ENCODE measurements at regions not wholly inside any gene's neighbourhood (a gene's known extent, or its start where the extent isn't known, plus 50 kb on each side); places are given as distances from the start of the nearest gene placed in this dataset.

DNA sequence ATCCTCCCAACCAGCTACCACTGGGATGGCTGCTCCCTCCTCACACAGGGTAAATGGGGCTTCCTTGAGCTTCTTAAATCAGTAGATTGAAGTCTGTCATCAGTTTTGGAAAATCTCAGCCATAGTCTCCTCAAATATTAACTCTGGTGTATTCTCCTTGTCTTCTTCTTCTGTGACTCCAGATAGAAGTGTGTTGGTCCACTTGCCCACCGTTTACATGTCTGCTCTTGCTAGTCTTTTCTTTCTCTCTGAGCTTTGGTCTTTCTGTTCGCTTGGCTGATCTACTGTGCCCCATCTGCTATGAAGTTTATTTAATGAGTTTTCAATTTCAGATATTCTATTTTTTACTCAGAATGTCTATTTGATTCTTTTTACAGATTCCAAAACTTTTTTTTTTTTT lies 281.7 kb upstream of the HDAC4 start:
- no peak for DNase-seq

DNA sequence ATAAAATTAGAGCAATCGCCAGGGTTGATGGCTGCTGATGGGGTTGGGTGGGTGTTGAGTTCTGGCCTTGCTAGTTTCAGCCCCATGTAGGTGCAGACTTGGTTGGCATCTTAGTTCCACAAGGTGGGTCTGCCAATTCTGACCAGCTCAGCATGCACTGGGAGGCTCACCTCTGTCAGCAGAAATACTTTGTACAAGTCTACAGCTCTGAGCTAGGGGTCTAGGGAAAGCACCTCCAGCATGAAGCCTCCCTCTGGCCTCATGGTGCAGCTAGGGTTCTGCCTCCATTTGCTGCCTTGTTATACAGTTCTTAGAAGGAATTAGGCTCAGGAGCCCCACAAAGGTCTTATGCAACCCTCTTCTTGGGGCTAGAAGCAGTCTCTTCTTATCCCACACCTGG lies 278.9 kb upstream of the HDAC4 start:
- no peak for DNase-seq

DNA sequence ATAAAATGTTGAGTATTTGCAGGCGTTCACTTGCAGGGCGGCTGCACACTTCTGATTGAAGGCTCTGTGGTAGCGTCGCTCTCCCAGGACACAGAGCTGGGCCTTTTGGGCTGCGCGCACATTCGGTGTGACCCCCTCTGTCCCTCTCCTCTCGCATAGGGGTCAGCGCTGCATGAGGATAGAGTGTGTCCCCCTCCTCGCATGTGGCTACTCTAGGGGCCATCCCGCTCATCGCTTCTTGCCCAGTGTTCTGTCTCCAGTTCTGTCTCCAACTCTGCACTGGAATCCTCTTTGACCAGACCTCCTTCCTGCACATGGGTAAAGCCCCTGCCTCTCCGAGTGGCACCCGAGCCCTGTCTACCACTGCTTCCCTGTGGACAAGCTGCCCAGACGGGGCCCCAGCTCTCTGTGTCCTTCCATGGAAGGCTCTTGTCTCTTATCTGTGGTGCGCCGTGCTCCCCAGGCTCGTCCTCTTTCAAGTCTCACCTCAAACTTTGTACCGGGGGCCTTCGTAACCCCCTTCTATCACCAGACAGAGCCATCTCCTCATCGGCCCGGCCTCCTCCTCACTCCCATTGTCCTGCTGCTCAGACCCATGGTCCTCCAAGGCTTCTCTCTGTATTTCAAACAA lies 278.0 kb upstream of the HDAC4 start:
- no peak for DNase-seq

DNA sequence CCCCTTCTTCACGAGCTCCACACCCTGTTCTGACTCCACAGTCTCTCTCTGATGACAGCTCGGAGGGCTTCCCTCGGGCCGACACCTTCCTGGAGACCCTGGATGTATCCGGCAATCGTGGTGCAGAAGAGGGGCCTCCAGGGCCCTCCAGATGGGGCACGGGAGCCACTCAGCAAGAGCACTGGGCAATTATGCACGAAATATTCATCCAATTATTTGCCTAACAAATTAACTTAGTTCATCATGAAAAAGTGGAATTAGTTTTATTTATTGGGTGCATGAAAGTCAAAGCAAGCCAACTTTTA lies 277.3 kb upstream of the HDAC4 start:
- DNase-seq: no peak

DNA sequence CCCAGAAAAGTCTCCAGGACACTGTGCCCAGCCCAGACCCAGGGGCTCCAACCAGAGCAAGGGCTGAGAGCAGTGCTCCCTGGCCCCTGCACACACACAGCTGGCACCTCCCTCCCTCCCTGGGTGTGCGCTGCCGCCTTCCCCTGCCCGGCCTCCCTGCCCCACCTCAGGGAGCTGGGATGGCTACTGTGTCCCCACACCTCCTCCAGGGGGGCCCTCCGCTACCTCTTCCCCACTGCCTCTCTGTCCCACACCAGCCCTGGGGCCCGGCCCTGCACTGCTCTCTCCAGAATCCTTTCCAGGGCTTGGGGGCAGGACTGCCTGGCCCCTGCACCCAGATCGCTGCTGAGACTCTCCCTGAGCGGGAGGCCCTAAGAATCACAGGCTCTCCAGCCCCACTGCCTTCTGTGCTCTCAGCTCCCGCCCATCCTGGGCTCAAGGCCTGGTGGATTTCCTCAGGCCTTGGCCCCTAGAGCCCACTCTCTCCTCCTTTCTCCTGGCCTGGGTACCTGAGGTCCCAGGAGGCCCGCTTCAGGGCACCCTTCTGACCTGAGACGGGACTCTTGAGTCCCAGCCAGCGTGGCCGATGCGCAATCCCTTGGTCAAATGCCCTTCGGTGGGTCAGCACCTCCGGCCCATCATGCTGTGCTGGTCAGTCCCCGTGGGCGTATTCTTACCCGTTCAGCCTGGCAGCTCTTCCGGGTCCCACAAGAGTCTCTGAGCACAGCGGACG lies 276.8 kb upstream of the HDAC4 start:
- no peak for DNase-seq

DNA sequence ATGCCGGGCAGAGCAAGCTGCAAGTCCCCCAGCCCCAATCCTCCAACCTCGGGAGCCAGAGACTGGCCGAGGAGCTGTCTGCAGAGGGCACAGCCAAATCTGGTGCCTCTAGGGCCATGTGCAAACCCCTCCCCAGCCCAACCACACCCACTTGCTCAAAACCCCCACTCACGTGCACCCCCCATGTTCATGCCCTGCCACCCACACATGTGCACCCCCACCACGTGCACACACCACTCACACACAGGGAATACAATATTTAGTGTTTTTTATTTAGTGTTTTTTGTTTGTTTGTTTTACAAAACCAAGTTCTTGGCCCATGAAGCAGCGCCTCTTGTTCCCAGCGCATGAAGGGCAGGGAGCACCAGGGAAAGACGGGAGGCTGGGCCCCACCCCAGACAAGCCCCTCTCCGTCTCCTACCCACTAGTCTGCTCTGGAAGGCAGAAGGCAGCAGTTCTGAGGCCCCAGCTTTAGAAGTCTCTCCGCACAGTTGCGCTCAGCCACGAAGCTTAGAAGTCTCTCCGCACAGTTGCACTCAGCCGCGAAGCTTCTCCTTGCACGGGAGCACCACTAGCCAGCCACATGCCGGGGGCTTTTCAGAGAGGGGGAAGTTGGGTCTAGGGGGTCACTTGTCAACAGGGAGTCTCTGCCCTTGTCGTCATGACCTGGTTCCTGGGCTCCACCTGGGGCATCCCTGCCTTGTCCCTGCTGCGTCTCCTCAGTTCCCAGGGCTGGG lies 276.1 kb upstream of the HDAC4 start:
- DNase-seq: no peak

DNA sequence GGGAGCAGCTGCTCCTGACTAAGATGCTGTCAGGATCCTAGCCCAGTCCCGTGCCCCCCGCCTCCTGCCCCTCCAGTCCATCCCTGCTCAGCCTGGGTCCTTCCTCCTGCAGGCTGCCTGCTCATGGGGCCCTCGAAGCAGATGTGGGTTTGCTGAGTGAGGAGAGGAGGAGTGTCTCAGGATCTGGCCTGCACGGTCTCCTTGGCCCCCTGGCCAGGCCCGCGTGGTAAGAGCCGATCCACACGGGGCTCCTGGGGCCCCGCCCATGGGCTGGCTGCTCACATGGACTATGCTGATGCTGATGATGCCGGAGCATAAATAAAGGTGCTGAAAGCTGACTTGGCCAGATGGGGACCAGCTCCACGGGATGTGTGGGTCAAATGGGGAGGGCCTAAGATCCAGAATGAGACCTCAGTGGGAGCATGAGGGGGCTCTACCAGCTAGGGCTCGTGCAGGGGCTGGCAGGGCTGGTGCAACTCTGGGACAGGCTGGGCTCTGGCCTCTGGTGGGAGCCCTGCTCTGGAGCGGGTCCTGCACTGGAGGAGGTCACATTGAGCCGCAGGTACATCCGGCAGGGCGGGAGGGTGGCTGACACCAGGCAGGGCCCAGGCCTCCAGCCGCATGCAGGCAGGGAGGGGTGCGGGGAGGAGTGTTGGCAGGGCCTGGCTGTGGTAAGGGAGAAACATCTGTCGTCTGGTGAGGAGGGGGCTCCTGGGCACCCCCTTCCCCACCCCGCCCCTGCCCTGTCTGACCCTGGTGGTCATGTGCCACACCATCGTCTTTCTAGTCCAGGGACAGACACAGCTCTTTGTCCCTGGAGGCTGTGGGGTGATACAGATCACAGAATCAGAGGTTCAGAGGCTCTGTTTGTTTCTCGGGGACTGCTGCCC lies 275.3 kb upstream of the HDAC4 start:
- DNase-seq: no peak

DNA sequence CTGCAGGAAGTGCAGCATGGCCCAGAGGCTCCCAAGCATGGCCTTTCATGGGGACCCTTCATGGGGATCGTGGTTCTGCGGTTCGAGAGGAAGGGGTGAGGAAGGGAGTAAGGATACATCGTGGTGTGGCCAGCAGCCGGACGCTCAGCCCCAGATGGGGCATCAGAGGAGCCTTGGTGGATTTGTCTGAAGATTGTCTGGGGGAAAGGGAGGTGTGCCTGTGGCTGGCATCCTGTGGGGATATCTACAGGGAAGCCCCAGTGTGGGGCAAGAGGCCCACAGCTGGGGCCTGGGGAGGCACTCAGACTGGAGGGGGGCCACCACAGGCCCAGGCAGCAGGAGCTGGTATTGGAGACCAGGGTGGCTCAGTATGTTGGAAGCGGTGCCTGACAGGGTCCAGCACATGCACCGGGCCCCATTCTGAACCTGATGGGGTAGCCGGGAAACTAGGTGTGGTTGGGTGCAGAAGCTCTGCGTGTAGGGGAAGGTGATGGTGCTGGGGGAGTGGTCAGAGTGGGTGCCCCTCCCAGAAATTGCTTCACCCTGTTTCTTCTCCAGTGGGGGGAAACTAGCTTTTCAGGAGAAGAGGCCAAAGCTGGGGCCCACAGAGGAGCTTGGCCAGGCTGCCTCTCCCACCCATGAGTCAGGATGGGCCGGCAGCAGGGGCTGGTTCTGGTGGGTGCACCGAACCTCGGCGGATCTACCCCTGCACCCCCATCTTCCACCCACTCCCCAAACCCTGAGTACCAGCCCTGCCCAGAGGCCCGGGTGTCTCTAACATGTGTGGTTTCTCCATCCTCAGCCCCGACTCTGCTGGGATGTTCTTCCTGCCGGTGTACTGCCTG lies 274.4 kb upstream of the HDAC4 start:
- no peak for DNase-seq

DNA sequence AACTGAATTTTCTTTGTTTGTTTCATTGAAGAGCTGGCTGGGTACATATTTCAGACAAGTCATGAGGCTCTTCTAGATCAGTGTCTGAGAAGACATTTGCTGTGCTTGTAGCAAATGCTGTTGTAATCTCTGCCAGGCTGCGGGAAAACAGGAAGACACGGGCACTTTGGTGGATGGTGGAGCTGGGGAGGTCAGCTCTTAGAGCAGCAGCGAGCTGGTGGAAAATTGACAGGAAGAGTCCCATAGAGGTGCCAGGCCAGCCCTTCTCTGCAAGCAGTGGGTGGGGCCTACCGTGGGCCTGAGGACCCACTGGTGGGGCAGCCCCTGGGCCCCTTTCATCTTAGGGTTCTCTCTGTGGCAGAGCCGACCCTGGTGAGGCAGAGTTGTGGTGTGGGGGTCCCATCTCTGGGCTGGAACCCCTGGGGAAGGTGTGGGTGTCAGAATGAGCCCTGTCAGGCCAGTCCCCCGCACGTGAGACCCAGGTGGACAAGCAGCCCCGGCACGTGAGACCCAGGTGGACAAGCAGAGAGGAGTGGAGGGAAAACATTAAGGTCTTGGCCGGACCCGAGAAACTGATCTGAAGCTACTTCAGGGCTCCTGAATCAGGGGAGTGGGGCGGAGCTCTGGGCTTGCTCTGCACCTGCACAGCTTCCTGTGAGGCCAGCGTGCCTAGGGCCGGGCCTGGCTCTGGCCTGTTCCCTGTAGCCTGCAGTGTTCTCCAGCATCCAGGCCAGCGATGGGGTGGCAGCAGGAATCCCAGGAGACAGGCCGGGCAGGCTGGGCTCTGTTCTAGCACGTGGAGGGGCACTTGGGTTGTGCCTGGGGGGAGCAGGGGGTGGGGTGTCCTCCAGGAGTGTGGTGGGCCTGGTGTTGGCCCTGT lies 273.5 kb upstream of the HDAC4 start:
- DNase-seq: no peak

DNA sequence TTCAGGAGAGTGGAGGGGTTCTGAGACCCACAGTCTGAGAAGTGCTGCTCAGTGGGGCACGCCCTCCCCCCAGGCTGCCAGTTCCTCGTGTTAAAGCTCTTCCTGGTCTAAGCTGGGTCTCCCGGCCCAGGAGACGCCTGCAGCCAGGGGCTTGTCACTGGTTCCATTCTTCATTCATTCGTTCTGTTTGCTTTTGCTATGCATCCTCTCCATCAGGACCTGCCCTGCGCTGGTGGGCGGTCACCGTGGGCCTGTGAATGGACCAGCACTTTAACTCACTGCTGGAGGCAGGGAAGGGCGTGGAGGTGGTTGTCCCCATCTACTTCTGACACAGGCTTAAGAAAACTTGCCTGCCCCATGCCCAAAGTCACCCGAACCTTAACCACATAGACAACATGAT lies 272.8 kb upstream of the HDAC4 start:
- no peak for DNase-seq

DNA sequence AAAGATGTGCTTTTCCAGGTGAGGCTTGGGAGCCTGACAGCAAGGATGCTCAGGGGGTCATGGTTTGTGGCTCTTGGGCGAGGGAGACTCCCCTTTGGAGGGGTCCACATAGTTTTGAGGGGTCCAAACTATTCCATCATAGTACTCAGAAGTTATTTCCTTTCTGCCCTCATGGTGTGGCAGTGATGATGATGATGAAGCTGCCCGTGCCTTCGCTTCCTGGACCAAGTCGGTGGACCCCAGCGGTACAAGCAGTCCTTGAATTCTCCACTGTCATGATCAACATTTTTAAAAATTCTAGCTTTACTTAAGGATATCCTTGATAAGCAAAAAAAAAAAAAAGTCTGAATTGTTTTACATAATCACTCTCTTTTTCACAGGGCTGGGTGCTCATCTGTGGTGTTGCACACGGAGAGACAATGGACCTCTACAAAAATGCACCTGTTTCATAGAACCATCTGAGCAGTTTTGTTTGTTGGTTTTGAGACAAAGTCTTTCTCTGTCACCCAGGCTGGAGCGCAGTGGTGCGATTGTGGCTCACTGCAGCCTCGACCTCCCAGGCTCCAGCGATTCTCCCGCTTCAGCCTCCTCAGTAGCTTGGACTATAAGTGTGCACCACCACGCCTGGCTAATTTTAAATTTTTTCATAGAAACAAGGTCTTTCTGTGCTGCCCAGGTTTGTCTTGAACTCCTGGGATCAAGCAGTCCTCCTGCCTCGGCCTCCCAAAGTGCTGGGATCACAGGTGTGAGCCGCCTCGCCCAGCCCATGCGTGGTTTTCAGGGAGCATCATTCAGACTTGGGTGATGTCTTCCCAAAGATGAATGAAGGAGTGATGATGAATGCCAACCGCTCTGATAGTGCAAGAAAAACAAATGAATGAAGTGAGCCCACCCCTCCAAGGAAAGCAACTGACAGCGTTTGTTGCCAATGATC lies 271.4 kb upstream of the HDAC4 start:
- DNase-seq: no peak

DNA sequence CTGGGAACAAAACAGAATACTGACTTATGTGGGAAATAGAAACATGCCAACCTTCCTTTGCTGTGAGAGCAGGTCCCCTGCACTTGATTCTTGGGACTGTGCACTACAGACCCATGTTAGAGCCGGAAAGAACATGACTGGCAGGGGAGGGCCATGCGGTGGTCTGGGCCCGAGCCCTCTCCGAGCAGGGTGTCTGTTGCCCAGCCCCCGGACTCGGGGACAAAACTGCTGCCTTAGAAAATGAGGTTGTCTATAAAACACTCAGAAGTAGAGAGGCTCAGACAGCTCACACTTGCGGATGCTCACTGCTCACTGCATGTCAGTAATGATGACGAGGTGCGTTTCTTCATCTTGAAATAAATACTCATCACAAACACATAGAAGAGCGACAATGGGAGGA lies 270.7 kb upstream of the HDAC4 start:
- DNase-seq: no peak

DNA sequence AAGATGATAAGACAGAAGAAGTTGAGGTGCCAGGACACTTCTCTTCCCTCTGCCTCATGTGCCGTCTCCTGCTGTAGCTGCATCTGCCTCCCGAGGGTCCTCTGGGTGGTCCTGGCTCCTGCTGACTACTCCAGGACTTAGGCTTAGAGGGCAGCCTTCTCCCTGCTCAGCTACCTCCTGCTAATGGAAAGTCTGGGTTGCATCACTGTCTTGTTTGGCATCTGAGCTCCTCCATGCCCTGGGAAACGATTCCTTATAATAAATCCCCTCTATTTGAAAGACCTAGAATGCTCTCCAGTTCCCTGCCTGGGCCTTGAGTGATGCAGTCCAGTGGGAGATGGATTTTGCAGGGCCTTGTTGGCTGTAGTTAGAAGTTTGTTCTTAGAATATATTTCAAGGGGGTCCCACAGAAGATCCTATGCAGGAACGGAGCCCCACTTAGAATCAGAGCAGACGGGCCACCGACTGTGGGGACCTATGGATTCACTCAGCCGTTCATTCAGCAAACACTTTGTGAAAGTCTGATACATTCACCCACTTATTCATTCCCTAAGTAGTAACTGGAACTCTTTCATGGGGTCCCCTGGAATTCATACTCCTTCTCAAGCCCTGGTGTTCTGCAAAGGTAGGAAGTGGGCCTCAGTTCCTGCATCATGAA lies 269.8 kb upstream of the HDAC4 start:
- no peak for DNase-seq

DNA sequence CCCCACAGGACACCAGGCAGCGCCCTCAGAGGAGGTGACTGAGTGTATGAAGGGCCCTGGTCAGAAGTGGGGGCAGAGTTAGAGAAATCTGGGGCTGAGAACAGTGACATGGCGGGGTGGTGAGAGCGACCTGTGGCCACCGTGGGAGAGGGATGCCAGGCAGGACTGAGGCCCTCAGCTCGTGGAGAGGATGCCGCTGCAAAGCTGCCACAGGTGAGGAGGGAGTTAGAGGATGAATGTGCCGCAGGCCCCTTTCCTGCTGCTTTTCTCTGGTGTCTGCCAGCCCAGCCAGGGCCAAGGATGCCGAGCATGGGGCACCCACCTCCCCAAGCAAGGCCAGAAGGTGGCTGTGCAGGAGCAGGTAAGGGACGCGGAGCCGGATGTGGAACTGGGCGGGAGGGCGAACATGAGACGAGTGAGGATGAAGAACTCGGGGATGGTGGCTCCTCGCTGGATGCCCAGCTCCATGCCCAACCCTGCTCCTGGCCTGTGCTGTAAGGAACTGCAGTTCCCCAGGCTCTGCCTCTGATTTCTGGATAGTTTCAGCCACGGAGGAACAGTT lies 269.2 kb upstream of the HDAC4 start:
- no peak for DNase-seq

DNA sequence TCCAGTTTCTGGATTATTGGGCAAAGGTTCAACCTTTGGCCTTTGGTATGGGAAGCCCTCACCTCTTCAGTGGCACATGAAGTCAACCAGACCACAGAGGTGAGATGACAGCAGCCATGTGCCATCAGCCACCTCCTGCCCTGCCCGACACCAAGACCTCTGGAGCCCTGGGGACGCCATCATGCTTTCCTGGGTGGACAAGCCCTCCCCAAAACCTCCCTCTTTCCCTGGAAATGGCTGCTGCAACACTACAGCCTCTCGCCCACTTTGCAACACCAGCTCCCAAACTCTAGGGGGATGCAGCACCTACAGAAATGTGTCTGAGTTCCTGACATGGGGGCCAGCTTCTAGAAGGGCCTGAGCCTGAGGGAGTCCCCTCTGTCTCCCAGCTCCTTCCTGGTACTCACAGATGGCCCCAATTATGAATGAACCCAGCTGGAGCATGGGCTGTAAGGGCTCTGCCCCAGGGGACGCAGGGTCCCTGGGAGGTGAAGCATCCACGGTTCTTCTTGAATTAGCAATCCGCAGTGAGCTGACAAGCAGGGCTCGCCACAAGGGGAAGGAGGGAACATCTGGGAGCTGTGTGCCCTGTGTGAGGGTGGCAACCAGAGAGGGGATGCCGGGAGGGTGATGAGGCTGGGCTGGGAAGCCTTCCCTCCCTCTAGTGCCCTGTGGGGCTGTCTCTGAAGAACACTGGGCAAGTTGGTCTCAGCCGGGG lies 268.5 kb upstream of the HDAC4 start:
- DNase-seq: no peak

DNA sequence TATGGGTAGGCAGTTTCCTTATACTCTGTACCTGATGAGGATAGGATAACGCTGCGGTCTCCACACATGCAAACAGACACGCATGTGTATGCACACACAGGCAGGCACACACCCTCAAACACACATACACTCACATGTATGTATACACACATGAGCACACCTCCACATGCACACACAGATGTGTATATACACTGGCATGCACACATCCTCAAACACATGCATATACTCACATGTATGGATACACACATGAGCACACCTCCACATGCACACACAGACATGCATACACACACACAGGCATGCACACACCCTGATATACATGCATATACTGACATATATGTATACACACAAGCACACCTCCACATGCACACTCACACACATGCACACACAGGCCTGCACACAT lies 267.8 kb upstream of the HDAC4 start:
- no peak for DNase-seq

DNA sequence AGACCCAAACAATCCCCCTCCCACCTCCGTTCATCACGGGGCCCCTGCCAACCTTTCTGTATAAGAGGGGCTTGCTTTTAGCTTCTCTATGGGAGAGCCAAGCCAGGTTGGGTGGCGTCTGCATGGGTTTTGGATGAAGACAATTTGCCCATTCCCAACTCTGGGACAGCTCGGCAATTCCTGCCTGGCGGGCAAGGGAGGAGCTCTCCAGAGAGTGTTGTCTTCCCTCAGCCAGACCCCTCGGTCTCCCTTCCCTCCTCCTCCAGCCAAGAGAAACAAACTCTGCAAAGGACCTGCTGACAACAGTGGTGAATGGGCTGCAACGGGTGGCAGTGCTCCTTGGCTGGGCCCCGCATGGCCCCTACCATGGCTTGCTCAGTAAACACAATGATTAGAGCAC lies 267.2 kb upstream of the HDAC4 start:
- DNase-seq: no peak

DNA sequence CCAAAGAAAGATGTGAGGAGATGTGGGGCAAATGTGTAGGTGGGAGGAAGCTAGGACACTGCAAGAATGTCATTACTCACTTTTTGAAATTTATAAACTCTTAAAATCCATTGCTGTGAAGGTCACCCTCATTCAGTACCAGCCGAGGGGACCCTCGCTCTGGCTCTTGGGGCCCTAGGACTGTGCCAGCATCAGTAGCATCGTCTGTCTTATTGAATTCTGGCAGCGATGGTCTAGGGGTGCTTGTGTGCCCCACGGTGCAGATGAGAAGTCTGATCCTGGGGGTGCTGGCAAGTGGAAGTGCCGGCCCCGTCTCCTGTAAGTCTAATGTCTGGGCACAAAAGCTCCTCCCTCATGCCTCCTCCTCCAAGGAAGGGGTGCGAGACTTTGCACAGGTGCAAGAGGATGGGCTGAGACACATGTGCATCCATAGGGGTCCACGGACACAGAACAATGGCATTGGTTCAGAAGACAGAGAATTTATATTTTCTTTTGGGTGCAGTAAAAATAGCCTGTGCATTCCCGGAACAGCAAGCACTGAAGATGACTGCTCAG lies 266.7 kb upstream of the HDAC4 start:
- no peak for DNase-seq

All from activated effector memory CD4-positive, alpha-beta T cell treated with anti-CD3 and anti-CD28 coated beads, Interleukin-2, amount 50 U/mL, for 16 hours (primary cell).